ENCODE measurements at regions not wholly inside any gene's neighbourhood (a gene's known extent, or its start where the extent isn't known, plus 50 kb on each side); places are given as distances from the start of the nearest gene placed in this dataset.

DNA sequence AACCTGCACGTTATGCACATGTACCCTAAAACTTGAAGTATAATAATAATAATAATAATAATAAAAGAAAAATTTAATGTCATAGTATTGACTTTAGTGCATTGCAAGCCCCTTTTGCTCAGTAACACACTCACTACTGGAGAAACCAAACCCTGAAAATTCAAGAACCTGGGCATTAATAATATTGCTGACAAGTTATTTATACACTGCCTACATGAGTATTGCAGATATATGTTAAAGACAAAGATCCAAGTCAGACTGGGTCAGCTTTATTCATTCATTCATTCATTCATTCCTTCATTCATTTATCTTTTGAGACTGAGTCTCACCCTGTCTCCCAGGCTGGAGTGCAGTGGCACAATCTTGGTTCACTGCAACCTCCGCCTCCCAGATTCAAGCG is 1711.2 kb downstream of the TP53TG3F start:
- intact Hi-C loops (cut with DNase I) = no loop called here
- Histone ChIP-seq H3K27ac (no peak overlapping the region), H3K4me1 (no peaks in the 10 kb centered on the region), H3K36me3 (ENCODE audit: insufficient read depth in 1 of 2, low read depth in 1 of 2) (no peaks in the 10 kb centered on the region), H3K27me3 (ENCODE audit: insufficient read depth in 3 of 3, low read length in 2 of 3) (no peaks in the 10 kb centered on the region), H3K4me3 (no peak overlapping the region), H3K9me3 (no peaks in the 10 kb centered on the region)
- no peak for DNase-seq
- WGBS, 3 donors = 83 to 93% (median 88%) methylated on average over 3 of the region's 3 CpGs
- TF ChIP-seq, protein P1, sequence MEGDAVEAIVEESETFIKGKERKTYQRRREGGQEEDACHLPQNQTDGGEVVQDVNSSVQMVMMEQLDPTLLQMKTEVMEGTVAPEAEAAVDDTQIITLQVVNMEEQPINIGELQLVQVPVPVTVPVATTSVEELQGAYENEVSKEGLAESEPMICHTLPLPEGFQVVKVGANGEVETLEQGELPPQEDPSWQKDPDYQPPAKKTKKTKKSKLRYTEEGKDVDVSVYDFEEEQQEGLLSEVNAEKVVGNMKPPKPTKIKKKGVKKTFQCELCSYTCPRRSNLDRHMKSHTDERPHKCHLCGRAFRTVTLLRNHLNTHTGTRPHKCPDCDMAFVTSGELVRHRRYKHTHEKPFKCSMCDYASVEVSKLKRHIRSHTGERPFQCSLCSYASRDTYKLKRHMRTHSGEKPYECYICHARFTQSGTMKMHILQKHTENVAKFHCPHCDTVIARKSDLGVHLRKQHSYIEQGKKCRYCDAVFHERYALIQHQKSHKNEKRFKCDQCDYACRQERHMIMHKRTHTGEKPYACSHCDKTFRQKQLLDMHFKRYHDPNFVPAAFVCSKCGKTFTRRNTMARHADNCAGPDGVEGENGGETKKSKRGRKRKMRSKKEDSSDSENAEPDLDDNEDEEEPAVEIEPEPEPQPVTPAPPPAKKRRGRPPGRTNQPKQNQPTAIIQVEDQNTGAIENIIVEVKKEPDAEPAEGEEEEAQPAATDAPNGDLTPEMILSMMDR (IDR thresholded peaks at IDR 0.05) = no peak
- no peak for ATAC-seq

GRCh38 chr16:35171106-35171505 is 1711.7 kb downstream of the TP53TG3F start:
- H3K9me3 ChIP-seq = no peaks in the 10 kb centered on the region
- H3K27ac ChIP-seq = no peak overlapping the region
- H3K36me3 ChIP-seq (ENCODE audit: insufficient read depth in 1 of 2, low read depth in 1 of 2) = no peaks in the 10 kb centered on the region
- intact Hi-C loops (cut with DNase I) = no loop called here
- H3K4me3 ChIP-seq = no peak overlapping the region
- H3K4me1 ChIP-seq = no peaks in the 10 kb centered on the region
- TF ChIP-seq, protein P1 (IDR thresholded peaks at IDR 0.05) = no peak
- DNase-seq = no peak
- no peak for ATAC-seq
- 66 to 73% (median 69%) methylated on average over 6 of the region's 6 CpGs for WGBS, 3 donors
- no peaks in the 10 kb centered on the region for H3K27me3 ChIP-seq (ENCODE audit: insufficient read depth in 3 of 3, low read length in 2 of 3)

GRCh38 chr16:35173295-35173694 is 1713.9 kb downstream of the TP53TG3F start:
- H3K9me3 ChIP-seq = no peaks in the 10 kb centered on the region
- no peak overlapping the region for H3K4me3 ChIP-seq
- H3K27ac ChIP-seq = no peak overlapping the region
- H3K36me3 ChIP-seq (ENCODE audit: insufficient read depth in 1 of 2, low read depth in 1 of 2) = no peaks in the 10 kb centered on the region
- DNase-seq (no peak), ATAC-seq (no peak)
- WGBS, 3 donors = 87 to 89% (median 89%) methylated on average over 29 of the region's 29 CpGs
- no peaks in the 10 kb centered on the region for H3K27me3 ChIP-seq (ENCODE audit: insufficient read depth in 3 of 3, low read length in 2 of 3)
- TF ChIP-seq, protein P1 (IDR thresholded peaks at IDR 0.05) = no peak
- intact Hi-C loops (cut with DNase I) = no loop called here
- H3K4me1 ChIP-seq = no peaks in the 10 kb centered on the region

DNA sequence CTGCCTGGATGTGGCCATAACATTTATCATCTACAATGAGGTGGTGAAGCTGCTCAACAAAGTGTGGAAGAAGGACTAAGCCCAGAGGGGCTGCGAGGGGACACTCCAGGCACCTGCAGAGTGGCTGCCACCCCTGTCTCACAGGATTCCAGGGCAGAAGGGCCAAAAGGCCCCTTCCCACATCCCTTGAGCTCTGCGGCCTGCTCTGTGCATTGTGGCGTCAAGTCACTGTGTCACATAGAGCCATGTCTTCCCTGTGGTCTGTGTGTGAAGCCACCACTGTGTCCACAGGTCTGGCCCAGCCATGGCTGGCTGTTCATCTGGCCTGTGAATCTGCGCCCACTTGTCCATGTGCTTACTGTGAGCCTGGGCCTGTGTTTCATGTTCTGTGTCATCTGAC is 1714.6 kb downstream of the TP53TG3F start:
- H3K4me3 ChIP-seq = no peak overlapping the region
- TF ChIP-seq, protein P1 (IDR thresholded peaks at IDR 0.05) = no peak
- DNase-seq (no peak), ATAC-seq (no peak)
- WGBS, 3 donors = 76 to 83% (median 78%) methylated on average over 4 of the region's 4 CpGs
- no peaks in the 10 kb centered on the region for H3K27me3 ChIP-seq (ENCODE audit: insufficient read depth in 3 of 3, low read length in 2 of 3)
- H3K9me3 ChIP-seq = no peaks in the 10 kb centered on the region
- H3K27ac ChIP-seq = no peak overlapping the region
- no peaks in the 10 kb centered on the region for H3K4me1 ChIP-seq
- H3K36me3 ChIP-seq (ENCODE audit: insufficient read depth in 1 of 2, low read depth in 1 of 2) = no peaks in the 10 kb centered on the region
- intact Hi-C loops (cut with DNase I) = no loop called here

DNA sequence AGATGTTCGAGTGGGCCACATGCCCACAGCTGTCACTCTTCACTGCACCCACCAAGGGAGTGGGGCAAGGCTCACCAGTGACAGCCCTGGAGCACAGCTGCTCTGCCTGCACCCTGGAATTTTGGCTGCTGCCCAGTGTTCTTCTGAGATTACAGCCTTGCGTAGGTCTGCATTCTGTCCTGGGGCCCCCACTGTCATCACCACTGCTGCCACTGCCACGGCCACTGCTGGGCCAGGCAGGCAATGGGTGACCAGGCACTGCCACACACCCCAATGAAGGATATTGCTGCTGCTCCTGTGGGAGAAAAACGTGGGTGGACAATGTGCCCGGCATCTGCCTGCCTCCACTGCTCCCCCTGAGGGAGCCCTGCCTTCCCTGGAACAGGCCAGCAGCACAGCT is 1717.0 kb downstream of the TP53TG3F start:
- Histone ChIP-seq H3K27me3 (ENCODE audit: insufficient read depth in 3 of 3, low read length in 2 of 3) (no peaks in the 10 kb centered on the region), H3K27ac (no peak overlapping the region), H3K36me3 (ENCODE audit: insufficient read depth in 1 of 2, low read depth in 1 of 2) (no peaks in the 10 kb centered on the region), H3K4me1 (no peaks in the 10 kb centered on the region), H3K9me3 (no peaks in the 10 kb centered on the region), H3K4me3 (no peak overlapping the region)
- 40 to 61% (median 51%) methylated on average over 5 of the region's 5 CpGs for WGBS, 3 donors
- intact Hi-C loops (cut with DNase I) = no loop called here
- DNase-seq = no peak
- no peak for ATAC-seq
- TF ChIP-seq, protein P1 (IDR thresholded peaks at IDR 0.05) = no peak
